Smooth muscle cell (in vitro differentiated cells): ENCODE measurements at regions not wholly inside any gene's neighbourhood (a gene's known extent, or its start where the extent isn't known, plus 50 kb on each side); places are given as distances from the start of the nearest gene placed in this dataset.

Source experiments
- DNase-seq: peaks from one replicate; lab custom pipeline; 2025; ENCODE audit not compliant: unreplicated experiment; lab: John Stamatoyannopoulos, UW
- H2AFZ ChIP-seq: fragments of 200-600 bp; sonication (generic); 2 replicates; pipeline ENCODE4 v1.6.0; 2016; ENCODE audit warnings: antibody characterized with exemption, low read depth, mild to moderate bottlenecking
- H3F3A ChIP-seq: fragments of 200-600 bp; sonication (generic); 2 replicates; pipeline ENCODE4 v1.6.0; 2017; ENCODE audit warnings: antibody characterized with exemption, low read depth
- H3K27ac ChIP-seq: fragments of 200-600 bp; sonication (generic); 2 replicates; pipeline ENCODE4 v1.5.1; 2016; ENCODE audit warnings: low read depth, mild to moderate bottlenecking
- H3K27me3 ChIP-seq: fragments of 200-600 bp; sonication (generic); 2 replicates; pipeline ENCODE4 v1.6.1; 2016; ENCODE audit warnings: low read depth, mild to moderate bottlenecking
- H3K36me3 ChIP-seq: fragments of 200-600 bp; sonication (generic); 2 replicates; pipeline ENCODE4 v1.5.1; 2016; ENCODE audit warnings: low read depth
- H3K4me1 ChIP-seq: fragments of 200-600 bp; sonication (generic); 2 replicates; pipeline ENCODE4 v1.5.1; 2016; ENCODE audit warnings: low read depth
- H3K4me2 ChIP-seq: fragments of 200-600 bp; sonication (generic); 2 replicates; pipeline ENCODE4 v1.6.0; 2016; ENCODE audit warnings: mild to moderate bottlenecking
- H3K4me3 ChIP-seq: fragments of 200-600 bp; sonication (generic); 2 replicates; pipeline ENCODE4 v1.5.1; 2016; ENCODE audit warnings: mild to moderate bottlenecking
- H3K79me2 ChIP-seq: fragments of 200-600 bp; sonication (generic); 2 replicates; pipeline ENCODE4 v1.6.0; 2016; ENCODE audit warnings: low read depth, mild to moderate bottlenecking
- H3K9ac ChIP-seq: fragments of 200-600 bp; sonication (generic); 2 replicates; pipeline ENCODE4 v1.6.0; 2016; ENCODE audit warnings: low read depth
- H3K9me3 ChIP-seq: fragments of 200-600 bp; sonication (generic); replicated peaks from 2 replicates; pipeline ENCODE4 v1.5.1; 2016; ENCODE audit warnings: low read depth
- H4K20me1 ChIP-seq: fragments of 200-600 bp; sonication (generic); 2 replicates; pipeline ENCODE4 v1.6.0; 2016; ENCODE audit warnings: low read depth
- CTCF ChIP-seq: fragments of 200-600 bp; sonication (generic); IDR thresholded peaks from 2 replicates; pipeline ENCODE4 v1.5.1; 2017; ENCODE audit warnings: borderline replicate concordance, mild to moderate bottlenecking, antibody characterized with exemption; ENCODE audit not compliant: insufficient read depth, poor library complexity, severe bottlenecking
- WGBS: methylation state at CpG from one replicate; pipeline ENCODE4 v1.1.7; 2016; ENCODE audit warnings: low lambda C conversion rate; 5-methylcytosine and 5-hydroxymethylcytosine counted together

GRCh38 chr22:49535527-49536125, 292.0 kb downstream of the BRD1 start:
- WGBS = 90% methylated on average over 15 of the region's 16 CpGs
- no peaks in the 10 kb centered on the region for H3F3A ChIP-seq
- DNase-seq = no peak

DNA sequence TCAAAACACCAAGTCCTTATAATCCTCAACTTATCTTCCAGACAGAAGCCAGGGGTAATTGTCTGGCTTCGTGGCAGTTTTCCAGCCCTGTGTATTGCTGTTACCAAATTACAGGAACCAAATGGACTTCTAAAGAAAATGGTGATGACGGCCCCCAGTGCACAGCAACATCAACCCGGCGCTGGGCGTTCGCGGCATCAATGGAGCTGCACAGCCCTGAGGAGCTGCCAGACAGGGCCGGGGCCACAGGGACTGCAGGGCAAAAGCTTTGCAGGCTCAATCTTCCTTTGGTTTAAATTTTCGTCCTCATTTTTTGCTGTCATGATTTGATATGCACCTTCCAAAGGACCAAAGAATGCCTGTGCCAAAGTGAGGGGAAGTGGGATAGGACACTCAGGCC, 292.5 kb downstream of the BRD1 start:
- no peak overlapping the region for H2AFZ ChIP-seq

More at GRCh38 chr22:49535527-49536125, 292.0 kb downstream of the BRD1 start:
- no peak overlapping the region for H3K4me3 ChIP-seq
- H3K4me1 ChIP-seq = peaks cover 11% of the 10 kb centered on the region
- no peaks in the 10 kb centered on the region for H3K27me3 ChIP-seq
- H3K4me2 ChIP-seq = no peak overlapping the region
- no peaks in the 10 kb centered on the region for H3K36me3 ChIP-seq
- no peaks in the 10 kb centered on the region for H4K20me1 ChIP-seq
- no peaks in the 10 kb centered on the region for H3K9me3 ChIP-seq
- H3K9ac ChIP-seq = no peak overlapping the region
- H3K27ac ChIP-seq = no peak overlapping the region
- no peak overlapping the region for H2AFZ ChIP-seq
- TF ChIP-seq CTCF = no peak
- H3K79me2 ChIP-seq = no peaks in the 10 kb centered on the region

GRCh38 chr22:49534386-49534785, 293.3 kb downstream of the BRD1 start:
- Histone ChIP-seq H3K79me2 (no peaks in the 10 kb centered on the region), H3K27ac (no peak overlapping the region), H2AFZ (no peak overlapping the region), H3K4me2 (no peak overlapping the region), H3K9ac (no peak overlapping the region), H3F3A (no peaks in the 10 kb centered on the region), H3K4me1 (peaks cover 11% of the 10 kb centered on the region), H3K4me3 (no peak overlapping the region), H4K20me1 (no peaks in the 10 kb centered on the region), H3K27me3 (no peaks in the 10 kb centered on the region), H3K36me3 (no peaks in the 10 kb centered on the region), H3K9me3 (no peaks in the 10 kb centered on the region)
- 87% methylated on average over 16 of the region's 16 CpGs for WGBS
- DNase-seq = no peak
- no peak for TF ChIP-seq CTCF

More for the DNA sequence above, 292.5 kb downstream of the BRD1 start:
- H3K36me3 ChIP-seq = no peaks in the 10 kb centered on the region
- no peak overlapping the region for H3K4me3 ChIP-seq
- TF ChIP-seq CTCF = no peak
- H3K9ac ChIP-seq = no peak overlapping the region
- 88% methylated on average over 9 of the region's 9 CpGs for WGBS
- no peaks in the 10 kb centered on the region for H3F3A ChIP-seq
- no peak for DNase-seq
- H3K4me2 ChIP-seq = no peak overlapping the region
- no peaks in the 10 kb centered on the region for H3K79me2 ChIP-seq
- no peak overlapping the region for H3K27ac ChIP-seq
- no peaks in the 10 kb centered on the region for H3K27me3 ChIP-seq
- no peaks in the 10 kb centered on the region for H3K9me3 ChIP-seq
- H3K4me1 ChIP-seq = peaks cover 11% of the 10 kb centered on the region
- H4K20me1 ChIP-seq = no peaks in the 10 kb centered on the region

DNA sequence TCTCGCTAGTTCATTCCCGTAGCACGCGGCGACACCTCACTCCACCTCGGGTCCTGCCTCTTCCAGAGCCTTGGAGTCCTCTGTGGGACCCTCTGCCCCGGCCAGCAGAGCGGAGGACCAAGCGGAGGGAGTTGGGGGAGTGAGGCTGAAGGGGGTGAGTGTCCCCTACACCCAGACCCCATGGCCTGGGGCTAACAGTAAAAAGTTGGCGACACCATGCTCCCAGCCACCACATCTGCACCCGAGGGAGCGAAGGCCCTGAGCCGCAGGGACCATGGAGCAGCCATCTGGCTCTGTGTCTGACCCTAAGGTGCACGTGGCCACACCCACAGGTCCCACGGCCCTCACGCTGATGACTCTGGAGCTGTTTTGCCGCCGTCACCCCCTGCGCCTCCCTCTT, 293.8 kb downstream of the BRD1 start:
- Histone ChIP-seq H3K27me3 (no peaks in the 10 kb centered on the region), H3K4me2 (no peak overlapping the region), H3K4me1 (peaks cover 11% of the 10 kb centered on the region), H3F3A (no peaks in the 10 kb centered on the region), H3K36me3 (no peaks in the 10 kb centered on the region), H4K20me1 (no peaks in the 10 kb centered on the region), H3K9ac (no peak overlapping the region), H3K27ac (no peak overlapping the region), H3K9me3 (no peaks in the 10 kb centered on the region), H2AFZ (no peak overlapping the region), H3K4me3 (no peak overlapping the region), H3K79me2 (no peaks in the 10 kb centered on the region)
- no peak for DNase-seq
- 93% methylated on average over 19 of the region's 19 CpGs for WGBS
- no peak for TF ChIP-seq CTCF
